ENCODE measurements at regions not wholly inside any gene's neighbourhood (a gene's known extent, or its start where the extent isn't known, plus 50 kb on each side); places are given as distances from the start of the nearest gene placed in this dataset.
"Not testable (repeated sequence)": the region's sequence is repeated elsewhere in the genome, so short reads cannot be mapped to it uniquely, and the experiment has no call there.

GRCh38 chr2:106272216-106272807 is 78.2 kb upstream of the UXS1 start:
- Mint-ChIP-seq H3K9me3 (ENCODE audit: insufficient read depth) (no peaks in the 10 kb centered on the region), H3K27me3 (ENCODE audit: low read depth) (peaks cover 21% of the 10 kb centered on the region), H3K4me1 (ENCODE audit: low read depth) (peaks cover 33% of the 10 kb centered on the region), H3K4me3 (no peak overlapping the region), H3K36me3 (ENCODE audit: low read depth) (no peaks in the 10 kb centered on the region), H3K27ac (no peak overlapping the region)
- CTCF ChIA-PET = no interaction called here
- ATAC-seq = no peak
- DNase-seq = no peak
- POLR2A ChIA-PET = interaction anchor here (0.7 kb wide), 1 partner anchor 726 kb away, joined by 3 read pairs; no protein-coding TSS in a partner anchor

GRCh38 chr2:106270471-106270891 is 76.4 kb upstream of the UXS1 start:
- H3K9me3 Mint-ChIP-seq (ENCODE audit: insufficient read depth) = no peaks in the 10 kb centered on the region
- POLR2A ChIA-PET = no interaction called here

GRCh38 chr2:106269591-106270291 is 75.6 kb upstream of the UXS1 start:
- Mint-ChIP-seq H3K27ac (no peak overlapping the region), H3K4me3 (peak overlapping the region; percentile 81), H3K4me1 (ENCODE audit: low read depth) (peaks cover 39% of the 10 kb centered on the region), H3K27me3 (ENCODE audit: low read depth) (peaks cover 21% of the 10 kb centered on the region), H3K9me3 (ENCODE audit: insufficient read depth) (no peaks in the 10 kb centered on the region), H3K36me3 (ENCODE audit: low read depth) (no peaks in the 10 kb centered on the region)
- peak; percentile 60 for DNase-seq
- ChIA-PET CTCF (no interaction called here), POLR2A (no interaction called here)
- peak; percentile 77 for ATAC-seq

More at GRCh38 chr2:106270471-106270891, 76.4 kb upstream of the UXS1 start:
- peak overlapping the region; percentile 81 for H3K4me3 Mint-ChIP-seq
- H3K4me1 Mint-ChIP-seq (ENCODE audit: low read depth) = peaks cover 39% of the 10 kb centered on the region
- ATAC-seq (peak; percentile 17), DNase-seq (no peak)
- CTCF ChIA-PET = no interaction called here
- H3K36me3 Mint-ChIP-seq (ENCODE audit: low read depth) = no peaks in the 10 kb centered on the region
- peaks cover 21% of the 10 kb centered on the region for H3K27me3 Mint-ChIP-seq (ENCODE audit: low read depth)
- H3K27ac Mint-ChIP-seq = no peak overlapping the region

- no peaks in the 10 kb centered on the region for H3K36me3 Mint-ChIP-seq (ENCODE audit: low read depth)
- H3K27me3 Mint-ChIP-seq (ENCODE audit: low read depth) = peaks cover 21% of the 10 kb centered on the region
- POLR2A ChIA-PET = interaction anchor here (0.6 kb wide), 1 partner anchor 49 kb away, joined by 3 read pairs; no protein-coding TSS in a partner anchor
- H3K4me1 Mint-ChIP-seq (ENCODE audit: low read depth) = peaks cover 39% of the 10 kb centered on the region
- peak overlapping the region; percentile 37 for H3K27ac Mint-ChIP-seq
- ATAC-seq (peak; percentile 64), DNase-seq (peak; percentile 63)
- H3K9me3 Mint-ChIP-seq (ENCODE audit: insufficient read depth) = no peaks in the 10 kb centered on the region
- no peak overlapping the region for H3K4me3 Mint-ChIP-seq
- CTCF ChIA-PET = no interaction called here
These were observed 73.9 kb upstream of the UXS1 start for GRCh38 chr2:106267997-106268396.

- ChIA-PET POLR2A (no interaction called here), CTCF (no interaction called here)
- H3K36me3 Mint-ChIP-seq (ENCODE audit: low read depth) = no peaks in the 10 kb centered on the region
- no peak for ATAC-seq
- no peak overlapping the region for H3K27ac Mint-ChIP-seq
- H3K9me3 Mint-ChIP-seq (ENCODE audit: insufficient read depth) = no peaks in the 10 kb centered on the region
- peaks cover 2% of the 10 kb centered on the region for H3K4me1 Mint-ChIP-seq (ENCODE audit: low read depth)
- H3K4me3 Mint-ChIP-seq = no peak overlapping the region
- H3K27me3 Mint-ChIP-seq (ENCODE audit: low read depth) = no peaks in the 10 kb centered on the region
- DNase-seq = no peak
These were observed 67.8 kb upstream of the UXS1 start for GRCh38 chr2:106261871-106262321.

- DNase-seq; H3K9me3 Mint-ChIP-seq (ENCODE audit: insufficient read depth); H3K36me3 Mint-ChIP-seq (ENCODE audit: low read depth); CTCF ChIA-PET; POLR2A ChIA-PET; H3K27me3 Mint-ChIP-seq (ENCODE audit: low read depth); H3K4me3 Mint-ChIP-seq; H3K4me1 Mint-ChIP-seq (ENCODE audit: low read depth); ATAC-seq; H3K27ac Mint-ChIP-seq: not testable (repeated sequence)
These were observed 64.8 kb upstream of the UXS1 start for GRCh38 chr2:106258859-106259258.

GRCh38 chr2:106257830-106258229 is 63.7 kb upstream of the UXS1 start:
- Mint-ChIP-seq H3K27me3 (ENCODE audit: low read depth) (peaks cover 5% of the 10 kb centered on the region), H3K9me3 (ENCODE audit: insufficient read depth) (no peaks in the 10 kb centered on the region), H3K36me3 (ENCODE audit: low read depth) (no peaks in the 10 kb centered on the region), H3K27ac (no peak overlapping the region), H3K4me3 (no peak overlapping the region), H3K4me1 (ENCODE audit: low read depth) (no peaks in the 10 kb centered on the region)
- ChIA-PET POLR2A (no interaction called here), CTCF (no interaction called here)
- ATAC-seq = no peak
- no peak for DNase-seq

- DNase-seq (no peak), ATAC-seq (no peak)
- Mint-ChIP-seq H3K4me1 (ENCODE audit: low read depth) (no peaks in the 10 kb centered on the region), H3K27ac (no peak overlapping the region), H3K36me3 (ENCODE audit: low read depth) (no peaks in the 10 kb centered on the region), H3K9me3 (ENCODE audit: insufficient read depth) (no peaks in the 10 kb centered on the region), H3K27me3 (ENCODE audit: low read depth) (peaks cover 5% of the 10 kb centered on the region), H3K4me3 (no peak overlapping the region)
- ChIA-PET POLR2A (no interaction called here), CTCF (no interaction called here)
These were observed 63.0 kb upstream of the UXS1 start for GRCh38 chr2:106257135-106257534.

GRCh38 chr2:106249157-106249828 is 55.2 kb upstream of the UXS1 start:
- POLR2A ChIA-PET; ATAC-seq; H3K36me3 Mint-ChIP-seq (ENCODE audit: low read depth); H3K9me3 Mint-ChIP-seq (ENCODE audit: insufficient read depth); DNase-seq: not testable (repeated sequence)
- CTCF ChIA-PET = interaction anchor here (1.4 kb wide), 1 partner anchor 144 kb away, joined by 3 read pairs; no protein-coding TSS in a partner anchor
- Mint-ChIP-seq H3K27ac (peak overlapping the region; percentile 36), H3K4me3 (peak overlapping the region; percentile 20), H3K4me1 (ENCODE audit: low read depth) (peaks cover 18% of the 10 kb centered on the region), H3K27me3 (ENCODE audit: low read depth) (peaks cover 11% of the 10 kb centered on the region)

- H3K36me3 Mint-ChIP-seq (ENCODE audit: low read depth); ATAC-seq; H3K4me3 Mint-ChIP-seq; POLR2A ChIA-PET; H3K9me3 Mint-ChIP-seq (ENCODE audit: insufficient read depth): not testable (repeated sequence)
- Mint-ChIP-seq H3K4me1 (ENCODE audit: low read depth) (peaks cover 18% of the 10 kb centered on the region), H3K27me3 (ENCODE audit: low read depth) (peaks cover 11% of the 10 kb centered on the region), H3K27ac (peak overlapping the region; percentile 20)
- CTCF ChIA-PET = interaction anchor here (1.4 kb wide), 1 partner anchor 143 kb away, joined by 3 read pairs; no protein-coding TSS in a partner anchor
- peak; percentile 34 for DNase-seq
These were observed 54.5 kb upstream of the UXS1 start for GRCh38 chr2:106248548-106249151.

Data from activated CD8-positive, alpha-beta T cell treated with anti-CD3 and anti-CD28 coated beads, Interleukin-2, amount 10 ng/mL, durations not matched to agents 7 days and 5 days (primary cell).